ENCODE measurements at regions not wholly inside any gene's neighbourhood (a gene's known extent, or its start where the extent isn't known, plus 50 kb on each side); places are given as distances from the start of the nearest gene placed in this dataset.

DNA sequence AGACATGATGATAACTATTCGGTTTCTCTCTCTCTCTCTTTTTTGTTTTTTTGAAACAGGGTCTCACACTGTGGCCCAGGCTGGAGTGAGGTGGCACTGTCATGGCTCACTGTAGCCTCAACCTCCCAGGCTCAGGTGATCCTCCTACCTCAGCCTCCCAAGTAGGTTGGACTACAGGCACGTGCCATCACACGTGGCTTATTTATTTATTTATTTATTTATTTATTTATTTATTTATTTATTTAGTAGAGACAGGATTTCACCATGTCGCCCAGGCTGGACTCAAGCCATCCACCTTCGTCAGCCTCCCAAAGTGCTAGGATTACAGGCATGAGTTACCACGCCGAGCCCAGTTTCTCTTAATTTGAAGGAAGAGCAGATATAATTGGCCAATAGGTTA lies 427.9 kb upstream of the JAG1 start:
- Histone ChIP-seq H3K4me3 (no peak overlapping the region), H3K27me3 (no peaks in the 10 kb centered on the region), H3K4me1 (no peaks in the 10 kb centered on the region), H3K27ac (no peak overlapping the region), H4K20me1 (no peaks in the 10 kb centered on the region), H3K36me3 (no peaks in the 10 kb centered on the region), H3K9me3 (no peaks in the 10 kb centered on the region), H3K9ac (no peak overlapping the region), H3K4me2 (no peak overlapping the region)
- no peak for TF ChIP-seq Cebpa-rat (IDR thresholded peaks at IDR 0.05)

DNA sequence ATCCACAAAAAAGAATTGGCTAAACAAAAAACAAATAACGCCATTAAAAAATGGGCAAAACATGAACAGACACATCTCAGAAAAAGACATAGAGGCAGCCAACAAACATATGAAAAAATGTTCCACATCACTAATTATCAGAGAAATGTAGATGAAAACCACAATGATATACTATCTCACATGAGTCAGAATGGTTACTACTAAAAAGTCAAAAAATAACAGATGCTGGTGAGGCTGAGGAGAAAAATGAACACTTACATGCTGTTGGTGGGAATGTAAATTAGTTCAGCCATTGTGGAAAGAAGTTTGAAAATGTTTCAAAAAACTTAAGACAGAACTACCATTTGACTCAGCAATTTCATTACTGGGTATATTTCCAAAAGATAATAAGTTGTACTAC lies 430.1 kb upstream of the JAG1 start:
- Histone ChIP-seq H3K27me3 (no peaks in the 10 kb centered on the region), H3K4me1 (no peaks in the 10 kb centered on the region), H3K4me3 (no peak overlapping the region), H3K9ac (no peak overlapping the region), H3K4me2 (no peak overlapping the region), H3K36me3 (no peaks in the 10 kb centered on the region), H3K27ac (no peak overlapping the region), H4K20me1 (no peaks in the 10 kb centered on the region), H3K9me3 (no peaks in the 10 kb centered on the region)
- no peak for TF ChIP-seq Cebpa-rat (IDR thresholded peaks at IDR 0.05)

DNA sequence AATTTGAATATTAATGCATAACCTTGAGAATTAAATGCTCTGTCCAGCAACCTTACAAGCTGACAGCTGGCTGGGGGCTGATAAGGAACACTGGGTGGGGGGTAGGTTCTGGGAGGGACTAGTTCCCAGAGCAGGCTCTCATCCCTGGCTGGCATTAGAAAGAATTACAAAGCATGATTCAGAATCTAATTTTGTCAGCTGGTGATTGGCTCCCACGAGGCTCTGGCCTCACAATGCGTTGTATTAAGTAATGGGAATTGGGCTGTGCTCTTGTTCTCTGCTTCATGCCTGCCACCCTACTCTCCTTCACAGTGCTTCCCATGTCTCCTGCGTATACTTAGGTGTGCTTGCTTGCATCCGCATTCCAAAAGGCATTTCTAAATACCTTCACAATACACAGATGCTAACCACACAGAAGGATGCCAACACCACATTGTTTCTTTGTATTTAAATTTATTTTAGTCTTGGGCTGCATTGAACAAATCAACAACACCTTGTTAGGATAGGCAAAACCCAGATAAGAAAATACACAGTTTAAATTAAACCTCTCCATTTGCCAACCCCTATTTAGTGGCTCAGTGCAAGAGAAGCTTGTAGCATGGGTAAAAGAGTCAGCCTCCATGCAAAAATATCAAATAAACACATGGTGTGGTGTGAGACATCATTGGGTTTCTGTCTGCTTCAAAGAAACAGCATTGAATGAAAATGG lies 434.5 kb upstream of the JAG1 start:
- Histone ChIP-seq H3K27ac (no peak overlapping the region), H3K36me3 (no peaks in the 10 kb centered on the region), H3K4me3 (no peak overlapping the region), H3K4me2 (no peak overlapping the region), H3K9me3 (no peaks in the 10 kb centered on the region), H3K27me3 (no peaks in the 10 kb centered on the region), H3K9ac (no peak overlapping the region), H4K20me1 (no peaks in the 10 kb centered on the region), H3K4me1 (peaks cover 19% of the 10 kb centered on the region)
- TF ChIP-seq Cebpa-rat (IDR thresholded peaks at IDR 0.05) = no peak

DNA sequence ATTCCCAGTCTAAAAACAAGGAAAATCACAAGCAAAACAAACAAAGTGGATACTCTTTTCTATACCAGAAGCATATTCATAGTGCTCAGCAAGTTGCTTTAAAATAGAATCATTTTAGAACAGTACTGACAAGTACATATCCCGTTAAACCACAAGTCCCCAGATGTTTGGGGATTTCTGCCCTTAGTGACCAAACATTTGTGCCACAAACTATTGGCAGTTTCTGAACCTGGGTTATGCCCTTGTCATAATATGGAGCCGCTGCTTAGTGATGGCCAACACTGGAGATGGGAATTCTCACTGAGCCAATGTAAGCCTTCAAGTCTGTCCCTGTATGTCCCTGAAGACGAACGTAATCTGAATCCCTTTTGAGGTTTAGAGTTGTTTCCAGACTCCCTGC lies 436.7 kb upstream of the JAG1 start:
- H4K20me1 ChIP-seq = no peaks in the 10 kb centered on the region
- no peak overlapping the region for H3K9ac ChIP-seq
- H3K4me2 ChIP-seq = peak overlapping the region; percentile 70
- H3K4me1 ChIP-seq = peaks cover 19% of the 10 kb centered on the region
- H3K9me3 ChIP-seq = no peaks in the 10 kb centered on the region
- no peak overlapping the region for H3K27ac ChIP-seq
- TF ChIP-seq Cebpa-rat (IDR thresholded peaks at IDR 0.05) = no peak
- no peaks in the 10 kb centered on the region for H3K27me3 ChIP-seq
- no peaks in the 10 kb centered on the region for H3K36me3 ChIP-seq
- no peak overlapping the region for H3K4me3 ChIP-seq

DNA sequence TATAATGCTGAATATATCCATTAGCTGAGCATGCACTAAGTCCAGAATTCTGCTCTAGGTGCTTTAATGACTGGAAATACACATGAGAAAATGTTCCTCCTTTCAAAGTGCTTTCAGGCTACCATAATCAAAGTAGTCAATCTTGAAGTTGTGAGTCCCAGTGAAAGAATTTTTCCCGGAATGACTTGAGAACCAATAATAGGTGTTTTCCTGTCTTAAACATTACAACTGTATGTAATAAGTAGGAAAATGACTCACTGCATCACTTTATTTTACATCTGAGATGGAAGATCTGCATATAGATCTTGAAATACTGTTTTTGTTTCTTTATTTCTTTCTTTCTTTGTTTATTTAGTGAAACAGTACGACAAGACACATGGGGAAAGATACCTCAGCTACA lies 437.4 kb upstream of the JAG1 start:
- H4K20me1 ChIP-seq = no peaks in the 10 kb centered on the region
- no peak overlapping the region for H3K27ac ChIP-seq
- peaks cover 19% of the 10 kb centered on the region for H3K4me1 ChIP-seq
- H3K4me3 ChIP-seq = no peak overlapping the region
- no peaks in the 10 kb centered on the region for H3K9me3 ChIP-seq
- no peaks in the 10 kb centered on the region for H3K27me3 ChIP-seq
- no peak overlapping the region for H3K9ac ChIP-seq
- no peaks in the 10 kb centered on the region for H3K36me3 ChIP-seq
- no peak overlapping the region; the same call in 1 of the 2 replicates for H3K4me2 ChIP-seq
- no peak for TF ChIP-seq Cebpa-rat (IDR thresholded peaks at IDR 0.05)

DNA sequence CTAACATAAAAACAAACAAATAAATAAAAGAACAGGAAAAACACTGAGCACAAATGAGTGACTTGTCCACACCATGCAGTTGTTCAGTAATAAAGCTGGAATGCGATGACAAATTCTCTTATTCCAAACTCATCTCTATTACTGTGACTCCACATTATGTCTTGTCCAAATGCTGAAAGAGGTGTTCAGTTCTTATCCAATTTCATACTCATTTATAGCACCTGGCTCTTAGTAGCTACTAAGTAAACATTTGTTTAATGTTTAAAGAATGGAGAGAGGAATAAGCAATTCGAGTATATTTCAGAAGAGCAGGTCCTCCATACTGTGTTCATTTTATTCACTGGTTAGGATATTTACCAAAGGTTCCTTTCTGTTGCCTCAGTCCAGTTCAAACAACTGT lies 439.0 kb upstream of the JAG1 start:
- H4K20me1 ChIP-seq = no peaks in the 10 kb centered on the region
- H3K36me3 ChIP-seq = no peaks in the 10 kb centered on the region
- no peak overlapping the region for H3K9ac ChIP-seq
- H3K4me1 ChIP-seq = peaks cover 19% of the 10 kb centered on the region
- H3K9me3 ChIP-seq = no peaks in the 10 kb centered on the region
- H3K27ac ChIP-seq = no peak overlapping the region
- H3K27me3 ChIP-seq = no peaks in the 10 kb centered on the region
- no peak overlapping the region for H3K4me3 ChIP-seq
- H3K4me2 ChIP-seq = no peak overlapping the region
- no peak for TF ChIP-seq Cebpa-rat (IDR thresholded peaks at IDR 0.05)

DNA sequence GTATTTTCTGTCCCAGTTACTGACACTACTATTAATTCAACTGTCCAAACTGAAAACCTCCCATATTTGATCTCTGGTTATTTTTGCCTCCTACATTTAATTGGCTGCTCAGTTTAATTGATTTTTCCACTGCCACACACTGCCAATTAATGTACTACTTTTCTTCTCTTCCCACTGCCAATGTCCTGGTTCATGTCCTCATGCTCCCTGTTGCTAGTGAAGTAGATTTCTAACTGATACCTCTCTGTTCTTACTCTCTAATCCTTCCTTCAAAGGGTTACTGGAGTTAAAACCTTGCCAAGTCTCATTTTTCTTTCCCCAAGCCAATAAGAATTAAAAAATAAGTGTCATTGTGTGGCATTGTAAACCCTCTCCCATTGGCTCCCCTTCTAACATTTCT lies 440.6 kb upstream of the JAG1 start:
- H3K36me3 ChIP-seq = no peaks in the 10 kb centered on the region
- H4K20me1 ChIP-seq = no peaks in the 10 kb centered on the region

DNA sequence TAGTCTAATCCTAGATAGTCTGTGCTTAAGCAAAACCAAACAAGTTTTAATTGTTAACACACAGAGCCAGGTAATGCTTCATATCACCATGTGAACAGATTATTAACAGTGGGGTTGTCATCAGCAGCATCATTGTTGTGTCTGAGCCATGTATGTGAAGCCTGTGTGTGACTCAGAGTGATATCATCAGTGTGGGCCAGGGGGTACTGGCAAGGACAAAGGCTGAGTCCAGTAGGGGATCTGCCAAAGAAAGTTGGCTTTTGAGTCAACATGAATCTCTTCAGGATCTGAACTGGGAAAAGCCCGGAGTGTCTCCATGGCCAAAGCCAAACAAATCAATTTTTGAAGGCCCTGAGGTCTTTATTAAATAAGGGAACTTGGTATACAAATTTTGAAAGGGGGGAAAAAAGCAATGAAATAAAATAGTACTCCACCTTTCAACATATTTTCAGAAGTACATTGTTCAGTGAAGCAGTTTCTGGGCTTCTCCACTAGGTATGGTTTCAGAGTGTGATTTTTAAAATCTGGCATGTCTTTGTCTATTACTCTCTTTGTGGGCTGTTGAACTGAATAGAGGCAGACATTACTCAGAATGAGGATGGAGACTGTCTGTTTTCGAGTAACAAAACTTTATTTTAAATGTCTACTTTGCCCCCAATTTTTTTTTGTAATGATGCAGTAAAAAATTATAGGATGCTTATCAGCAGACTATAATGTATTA lies 444.2 kb upstream of the JAG1 start:
- H3K4me2 ChIP-seq = no peak overlapping the region
- H3K27ac ChIP-seq = no peak overlapping the region

More for the DNA sequence above, 440.6 kb upstream of the JAG1 start:
- H3K27me3 ChIP-seq = no peaks in the 10 kb centered on the region
- no peak for TF ChIP-seq Cebpa-rat (IDR thresholded peaks at IDR 0.05)
- no peak overlapping the region for H3K27ac ChIP-seq
- no peaks in the 10 kb centered on the region for H3K9me3 ChIP-seq
- H3K9ac ChIP-seq = no peak overlapping the region
- no peak overlapping the region for H3K4me3 ChIP-seq
- H3K4me2 ChIP-seq = no peak overlapping the region
- peaks cover 18% of the 10 kb centered on the region for H3K4me1 ChIP-seq

DNA sequence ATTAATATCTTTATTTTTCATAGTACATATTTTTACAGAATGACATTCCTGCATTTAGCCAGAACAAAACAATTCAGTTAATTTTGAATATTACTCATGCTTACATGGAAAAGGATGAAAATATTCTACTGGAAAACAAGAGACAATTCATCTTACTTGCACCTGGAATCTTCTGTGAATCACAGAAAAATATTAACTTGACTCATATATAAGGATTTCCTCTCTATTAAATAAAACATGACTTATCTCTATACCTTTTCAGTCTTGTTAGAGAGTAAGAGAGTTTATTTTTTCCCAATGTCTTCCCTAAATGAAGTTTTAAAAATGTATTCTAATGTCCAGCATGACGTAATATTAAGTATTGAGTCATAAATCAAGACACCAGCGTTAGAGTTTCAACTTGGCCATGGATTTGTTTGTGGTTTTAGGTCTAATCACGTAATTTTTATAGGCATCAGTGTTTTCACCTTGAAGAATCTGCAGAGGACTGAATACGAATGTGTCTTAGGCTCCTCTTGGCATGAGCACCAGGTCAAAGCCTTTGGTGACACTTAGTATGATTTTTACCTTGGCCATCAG lies 445.1 kb upstream of the JAG1 start:
- Histone ChIP-seq H3K36me3 (no peaks in the 10 kb centered on the region), H4K20me1 (no peaks in the 10 kb centered on the region), H3K9me3 (no peaks in the 10 kb centered on the region), H3K4me2 (no peak overlapping the region), H3K4me1 (no peaks in the 10 kb centered on the region; the same call in 1 of the 2 replicates), H3K4me3 (no peak overlapping the region), H3K9ac (no peak overlapping the region), H3K27me3 (no peaks in the 10 kb centered on the region), H3K27ac (no peak overlapping the region)
- no peak for TF ChIP-seq Cebpa-rat (IDR thresholded peaks at IDR 0.05)

More for the DNA sequence above, 444.2 kb upstream of the JAG1 start:
- no peaks in the 10 kb centered on the region; the same call in 1 of the 2 replicates for H3K4me1 ChIP-seq
- H3K36me3 ChIP-seq = no peaks in the 10 kb centered on the region
- H3K9me3 ChIP-seq = no peaks in the 10 kb centered on the region
- no peak for TF ChIP-seq Cebpa-rat (IDR thresholded peaks at IDR 0.05)
- no peak overlapping the region for H3K9ac ChIP-seq
- no peaks in the 10 kb centered on the region for H4K20me1 ChIP-seq
- no peaks in the 10 kb centered on the region for H3K27me3 ChIP-seq
- no peak overlapping the region for H3K4me3 ChIP-seq

DNA sequence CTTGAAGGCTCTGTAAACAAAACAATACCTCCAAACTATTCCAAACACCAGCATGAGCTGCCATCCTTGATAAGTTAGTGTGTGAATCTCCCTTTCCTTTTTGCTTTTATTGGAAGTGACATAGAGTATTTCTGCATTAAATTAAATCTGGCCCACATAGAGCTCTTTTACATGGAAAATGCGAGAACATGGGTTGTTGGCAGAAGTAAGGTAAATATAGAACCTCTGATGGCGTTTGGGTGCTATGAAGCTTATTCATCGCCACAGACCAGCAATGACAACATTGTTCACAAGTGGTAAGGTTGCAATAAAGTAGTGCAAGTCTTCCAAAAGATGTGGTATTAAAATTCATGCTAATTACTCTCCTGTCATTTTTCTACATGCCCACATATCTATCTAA lies 445.8 kb upstream of the JAG1 start:
- no peaks in the 10 kb centered on the region for H3K9me3 ChIP-seq
- H3K4me2 ChIP-seq = no peak overlapping the region

More for the DNA sequence above, 445.8 kb upstream of the JAG1 start:
- Histone ChIP-seq H3K36me3 (no peaks in the 10 kb centered on the region), H3K4me3 (no peak overlapping the region), H3K27ac (no peak overlapping the region), H4K20me1 (no peaks in the 10 kb centered on the region), H3K27me3 (no peaks in the 10 kb centered on the region), H3K4me1 (no peaks in the 10 kb centered on the region; the same call in 1 of the 2 replicates), H3K9ac (no peak overlapping the region)
- no peak for TF ChIP-seq Cebpa-rat (IDR thresholded peaks at IDR 0.05)
